A673 (cell line): ENCODE measurements at regions not wholly inside any gene's neighbourhood (a gene's known extent, or its start where the extent isn't known, plus 50 kb on each side); places are given as distances from the start of the nearest gene placed in this dataset.

Source experiments
- BruUV-seq: library from RNA; stranded (reverse); fragments of 400-500 nt; replicated peaks from 2 replicates; lab custom pipeline; 2021; lab: Mats Ljungman, UMichigan
- CTCF ChIA-PET: fragments of 300-600 bp; sonication (Branson Sonifier 250); formaldehyde crosslinking; loops from one replicate; lab custom pipeline; 2022; ENCODE audit warnings: antibody characterized with exemption; lab: Charles Lee
- POLR2A ChIA-PET: fragments of 300-600 bp; sonication (Branson Sonifier 250); formaldehyde crosslinking; loops from one replicate; lab custom pipeline; 2022; ENCODE audit warnings: antibody characterized with exemption; ENCODE audit not compliant: low non-redundant PET; lab: Charles Lee
- DNase-seq: peaks from one replicate; pipeline ENCODE4 v3.0.0-alpha.2; 2015; ENCODE audit warnings: low spot score
- H3K27ac ChIP-seq: fragments of 200-600 bp; sonication (generic); 2 replicates; pipeline ENCODE4 v1.5.1; 2016; ENCODE audit warnings: mixed run types, low read depth, mild to moderate bottlenecking, mixed read lengths, antibody characterized with exemption, low read length; ENCODE audit not compliant: poor library complexity, severe bottlenecking
- H3K27me3 ChIP-seq: fragments of 200-600 bp; sonication (generic); replicated peaks from 2 replicates; pipeline ENCODE4 v1.6.1; 2017; ENCODE audit warnings: mixed run types, low read depth, mild to moderate bottlenecking, mixed read lengths, antibody characterized with exemption, low read length; ENCODE audit not compliant: insufficient read depth, poor library complexity
- H3K36me3 ChIP-seq: fragments of 200-600 bp; sonication (generic); 2 replicates; pipeline ENCODE4 v1.6.1; 2016; ENCODE audit warnings: mixed run types, mild to moderate bottlenecking, mixed read lengths, antibody characterized with exemption, low read length; ENCODE audit not compliant: insufficient read depth, poor library complexity, severe bottlenecking
- H3K4me1 ChIP-seq: fragments of 200-600 bp; sonication (generic); 2 replicates; pipeline ENCODE4 v1.6.1; 2017; ENCODE audit warnings: mixed run types, mild to moderate bottlenecking, mixed read lengths, antibody characterized with exemption, low read length; ENCODE audit not compliant: insufficient read depth, poor library complexity, severe bottlenecking
- H3K4me3 ChIP-seq: fragments of 200-600 bp; sonication (generic); 2 replicates; pipeline ENCODE4 v1.5.1; 2016; ENCODE audit warnings: low read depth, mixed run types, mild to moderate bottlenecking, mixed read lengths, low read length; ENCODE audit not compliant: poor library complexity, severe bottlenecking
- H3K9me3 ChIP-seq: fragments of 200-600 bp; sonication (generic); 2 replicates; pipeline ENCODE4 v1.6.1; 2016; ENCODE audit warnings: mixed run types, low read depth, mild to moderate bottlenecking, mixed read lengths, antibody characterized with exemption, low read length; ENCODE audit not compliant: poor library complexity, severe bottlenecking
- EZH2 ChIP-seq: fragments of 200-600 bp; sonication (generic); IDR thresholded peaks from 2 replicates; pipeline ENCODE4 v1.6.1; 2017; ENCODE audit warnings: borderline replicate concordance, low read depth, mild to moderate bottlenecking, mixed read lengths, antibody characterized with exemption, low read length; ENCODE audit not compliant: poor library complexity, severe bottlenecking
- intact Hi-C: fragments of 100-400 bp; cut with micrococcal nuclease; formaldehyde crosslinking; loops from one replicate; pipeline ENCODE4 v1.10.0; 2022; ENCODE audit not compliant: unreplicated experiment
- TF ChIP-seq, protein P1 (sequence below): fragments of 300-800, 200-600 bp; sonication (generic); conservative IDR thresholded peaks from 2 replicates; pipeline ENCODE4 v1.5.1; 2017; ENCODE audit warnings: low read depth, mild to moderate bottlenecking, antibody characterized with exemption, low read length, moderate library complexity, mixed read lengths

GRCh38 chr6:126766820-126767219, 351.7 kb upstream of the RSPO3 start:
- CTCF ChIA-PET: no interaction called here
- no peak for TF ChIP-seq EZH2
- TF ChIP-seq, protein P1, sequence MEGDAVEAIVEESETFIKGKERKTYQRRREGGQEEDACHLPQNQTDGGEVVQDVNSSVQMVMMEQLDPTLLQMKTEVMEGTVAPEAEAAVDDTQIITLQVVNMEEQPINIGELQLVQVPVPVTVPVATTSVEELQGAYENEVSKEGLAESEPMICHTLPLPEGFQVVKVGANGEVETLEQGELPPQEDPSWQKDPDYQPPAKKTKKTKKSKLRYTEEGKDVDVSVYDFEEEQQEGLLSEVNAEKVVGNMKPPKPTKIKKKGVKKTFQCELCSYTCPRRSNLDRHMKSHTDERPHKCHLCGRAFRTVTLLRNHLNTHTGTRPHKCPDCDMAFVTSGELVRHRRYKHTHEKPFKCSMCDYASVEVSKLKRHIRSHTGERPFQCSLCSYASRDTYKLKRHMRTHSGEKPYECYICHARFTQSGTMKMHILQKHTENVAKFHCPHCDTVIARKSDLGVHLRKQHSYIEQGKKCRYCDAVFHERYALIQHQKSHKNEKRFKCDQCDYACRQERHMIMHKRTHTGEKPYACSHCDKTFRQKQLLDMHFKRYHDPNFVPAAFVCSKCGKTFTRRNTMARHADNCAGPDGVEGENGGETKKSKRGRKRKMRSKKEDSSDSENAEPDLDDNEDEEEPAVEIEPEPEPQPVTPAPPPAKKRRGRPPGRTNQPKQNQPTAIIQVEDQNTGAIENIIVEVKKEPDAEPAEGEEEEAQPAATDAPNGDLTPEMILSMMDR: no peak
- BruUV-seq: no TSS peak
- no peak overlapping the region for H3K4me3 ChIP-seq
- H3K9me3 ChIP-seq: no peaks in the 10 kb centered on the region
- POLR2A ChIA-PET: no interaction called here
- H3K27me3 ChIP-seq: no peaks in the 10 kb centered on the region
- H3K4me1 ChIP-seq: no peaks in the 10 kb centered on the region
- intact Hi-C loops: no loop called here
- H3K27ac ChIP-seq: no peak overlapping the region
- no peak for DNase-seq
- H3K36me3 ChIP-seq: no peaks in the 10 kb centered on the region

DNA sequence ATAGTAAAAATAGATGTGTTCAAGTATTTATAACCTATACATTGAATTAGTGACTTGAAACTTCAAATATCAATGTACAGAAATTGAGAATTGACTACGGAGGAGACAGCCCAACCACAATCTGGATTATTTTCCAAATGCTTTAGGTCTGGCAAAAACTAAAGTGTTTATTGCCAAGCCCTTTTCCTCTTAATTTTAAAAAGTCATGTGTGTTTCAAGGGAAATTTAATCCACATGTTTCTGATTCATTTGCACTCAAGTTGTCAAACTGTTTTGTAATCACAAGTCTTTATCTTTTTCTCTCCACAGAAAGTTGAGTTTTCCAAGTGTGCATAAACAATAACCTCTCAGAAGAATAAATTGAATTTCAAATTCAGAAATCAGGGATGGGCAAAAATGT, 350.8 kb upstream of the RSPO3 start:
- H3K27me3 ChIP-seq: no peaks in the 10 kb centered on the region
- ChIA-PET CTCF (no interaction called here), POLR2A (no interaction called here)
- BruUV-seq: no TSS peak
- TF ChIP-seq, protein P1: no peak
- TF ChIP-seq EZH2: no peak
- no peak overlapping the region for H3K27ac ChIP-seq
- no peaks in the 10 kb centered on the region for H3K36me3 ChIP-seq
- no peak for DNase-seq
- H3K9me3 ChIP-seq: no peaks in the 10 kb centered on the region
- H3K4me3 ChIP-seq: no peak overlapping the region
- intact Hi-C loops: no loop called here
- H3K4me1 ChIP-seq: no peaks in the 10 kb centered on the region

GRCh38 chr6:126770176-126770575, 348.3 kb upstream of the RSPO3 start:
- POLR2A ChIA-PET: no interaction called here
- TF ChIP-seq, protein P1: no peak
- TF ChIP-seq EZH2: no peak
- no peaks in the 10 kb centered on the region for H3K4me1 ChIP-seq
- no peak overlapping the region for H3K4me3 ChIP-seq
- no peak for DNase-seq
- no peaks in the 10 kb centered on the region for H3K36me3 ChIP-seq
- BruUV-seq: no TSS peak
- H3K9me3 ChIP-seq: no peaks in the 10 kb centered on the region
- H3K27ac ChIP-seq: no peak overlapping the region
- H3K27me3 ChIP-seq: no peaks in the 10 kb centered on the region
- intact Hi-C loops: no loop called here
- CTCF ChIA-PET: no interaction called here
